HG02759 (cell line): ENCODE measurements at regions not wholly inside any gene's neighbourhood (a gene's known extent, or its start where the extent isn't known, plus 50 kb on each side); places are given as distances from the start of the nearest gene placed in this dataset.
"Not testable (repeated sequence)": the region's sequence is repeated elsewhere in the genome, so short reads cannot be mapped to it uniquely, and the experiment has no call there.

Experiments
- ATAC-seq: cut with Tn5 transposase; IDR thresholded peaks from one replicate; pipeline ENCODE4 v1.9.1; 2021; ENCODE audit warnings: mild to moderate bottlenecking, moderate library complexity; ENCODE audit not compliant: unreplicated experiment

DNA sequence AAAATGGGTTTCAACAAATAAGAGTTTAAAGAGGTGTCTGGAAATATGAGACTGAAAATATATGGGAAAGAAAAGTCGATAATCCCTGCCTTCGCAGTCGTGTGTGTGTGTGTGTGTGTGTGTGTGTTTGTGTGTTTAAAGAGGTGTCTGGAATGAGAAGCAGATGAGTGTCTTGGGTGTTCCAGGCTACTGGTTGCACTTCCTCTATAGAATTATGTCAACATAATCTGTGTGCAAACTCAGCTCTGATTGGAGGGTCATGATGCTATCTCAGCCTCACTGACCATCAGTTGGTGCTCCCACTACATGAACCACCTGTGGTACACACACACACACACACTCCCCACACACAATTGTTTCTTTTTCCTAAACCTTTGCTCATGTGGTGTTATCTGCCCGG, 347.3 kb downstream of the NPIPA8 start:
- ATAC-seq, result no peak

DNA sequence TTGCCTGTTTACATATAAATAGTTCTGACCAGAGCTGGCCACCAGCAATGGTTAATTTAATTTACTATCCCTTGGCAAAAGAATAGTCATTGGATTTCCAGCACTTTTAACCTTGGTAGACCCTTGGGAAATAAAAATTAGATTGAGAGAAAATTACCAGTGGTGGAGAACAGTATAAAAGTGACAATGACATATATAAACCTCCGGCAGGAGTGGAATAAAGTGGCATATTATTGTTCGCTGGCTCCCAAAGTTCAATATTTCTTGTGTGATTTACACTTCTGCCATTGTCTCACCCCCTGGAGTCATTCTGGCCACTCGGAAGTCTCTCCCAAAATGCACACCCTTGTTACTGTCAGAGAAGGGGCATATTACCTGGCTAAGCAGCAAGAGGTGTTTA, 347.7 kb downstream of the NPIPA8 start:
- no peak for ATAC-seq

DNA sequence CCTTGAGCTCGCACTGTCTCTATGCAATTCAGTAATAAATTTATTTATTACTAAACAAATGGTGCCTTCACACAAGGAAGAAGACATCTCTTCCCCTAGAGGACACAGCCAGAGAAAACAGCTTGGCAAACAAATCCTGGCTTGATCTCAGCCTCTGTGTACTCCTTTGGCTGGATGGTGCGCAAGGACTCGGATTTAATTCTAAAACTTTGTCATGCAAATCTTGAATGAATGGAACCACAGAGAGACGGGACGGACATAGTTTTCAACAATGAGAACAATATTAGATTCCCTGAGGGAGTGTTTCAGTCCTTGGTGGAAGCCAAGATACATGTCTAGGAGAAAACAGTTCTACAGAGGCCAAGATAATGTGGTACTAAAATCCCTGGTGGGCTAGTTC, 349.5 kb downstream of the NPIPA8 start:
- no peak for ATAC-seq

DNA sequence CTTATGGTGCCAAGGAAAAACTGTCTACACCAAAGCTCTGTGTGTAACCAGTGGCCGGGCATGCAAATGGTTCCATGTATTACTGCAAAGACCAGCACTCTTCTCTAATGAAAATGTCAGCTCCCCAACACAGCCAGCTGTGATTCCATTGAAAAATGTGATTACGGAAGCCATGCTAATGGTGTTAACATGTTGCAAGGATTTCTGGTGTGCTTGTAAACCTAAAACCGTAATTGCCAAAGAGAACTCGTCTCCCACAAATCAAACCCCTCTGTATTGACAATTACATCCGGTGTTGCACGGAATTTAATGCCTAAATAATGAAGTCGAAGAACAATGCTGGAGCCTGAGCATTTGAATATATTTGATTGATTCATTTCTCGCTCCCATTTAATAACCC, 351.7 kb downstream of the NPIPA8 start:
- no peak for ATAC-seq

DNA sequence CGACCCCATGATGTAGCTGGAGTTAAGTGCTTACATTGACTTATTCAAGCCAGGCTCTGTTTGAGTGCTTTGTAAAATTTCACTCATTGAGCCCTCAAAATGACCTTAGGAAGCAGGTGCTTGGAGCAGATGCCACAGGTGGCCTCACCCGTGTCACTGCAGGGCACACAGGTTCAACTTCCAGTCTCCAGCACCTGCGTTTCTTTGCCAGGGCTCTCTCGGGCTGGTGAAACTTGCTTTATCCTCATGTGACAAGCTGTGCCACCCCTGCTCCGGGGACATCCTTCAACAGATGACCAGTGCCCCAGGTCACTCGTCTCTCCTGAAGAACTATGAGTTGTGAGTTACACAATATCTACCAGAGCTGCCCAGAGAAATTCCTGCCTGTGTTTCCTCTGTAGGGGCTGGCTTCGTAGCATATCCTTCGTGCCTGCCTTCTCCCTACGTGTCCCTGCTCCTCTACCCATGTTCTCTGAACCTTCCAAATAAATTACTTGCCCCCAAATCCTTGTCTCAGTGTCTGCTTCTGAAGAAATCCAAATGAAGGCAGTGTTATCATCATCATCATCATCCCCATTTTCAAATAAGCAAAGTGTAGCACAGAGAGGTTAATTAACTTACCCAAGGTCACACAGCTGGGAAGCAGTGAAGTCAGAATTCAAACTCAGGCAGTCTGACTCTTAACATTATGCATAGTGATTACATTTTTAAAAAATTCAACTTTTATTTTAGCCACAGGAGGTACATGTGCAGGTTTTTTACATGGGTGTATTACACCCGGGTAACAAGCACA, 352.5 kb downstream of the NPIPA8 start:
- no peak for ATAC-seq

DNA sequence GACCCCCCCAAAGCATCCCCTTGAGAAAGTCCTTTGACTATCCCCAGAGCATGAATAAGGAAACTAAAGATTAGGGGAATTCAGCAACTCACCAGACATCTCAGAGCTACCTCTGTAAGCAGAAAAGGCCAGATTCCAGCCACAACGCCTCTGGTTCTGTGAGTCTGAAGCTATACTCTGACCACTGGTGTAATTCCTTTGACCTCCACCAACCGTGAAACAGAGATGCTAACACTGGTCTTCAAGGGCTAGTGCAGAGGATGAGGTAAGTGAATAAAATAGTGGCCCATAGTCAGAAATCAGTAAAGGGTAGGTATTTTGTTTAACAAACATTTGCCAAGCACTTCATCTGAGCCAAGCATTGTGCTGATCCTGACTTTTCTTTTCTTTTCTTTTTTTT, 353.4 kb downstream of the NPIPA8 start:
- ATAC-seq, result no peak

DNA sequence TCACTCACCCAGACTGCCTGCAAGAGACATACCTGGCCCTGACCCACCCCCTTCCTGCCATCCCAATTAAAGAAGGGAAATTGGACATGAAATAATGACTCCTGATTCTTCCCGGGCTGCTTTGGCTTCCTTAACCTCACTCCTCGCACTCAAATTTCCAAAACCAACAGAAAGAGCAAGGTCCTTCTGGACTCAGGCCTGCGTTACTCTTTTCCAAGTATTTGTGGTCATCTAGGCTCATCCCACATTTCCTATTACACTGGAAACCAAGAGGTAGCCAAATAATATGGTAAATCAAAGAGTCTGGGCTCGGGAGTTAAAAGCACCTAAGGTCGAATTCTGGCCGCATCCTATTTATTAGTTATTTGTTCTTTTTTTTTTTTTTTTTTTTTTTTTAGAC, 359.3 kb downstream of the NPIPA8 start:
- no peak for ATAC-seq

DNA sequence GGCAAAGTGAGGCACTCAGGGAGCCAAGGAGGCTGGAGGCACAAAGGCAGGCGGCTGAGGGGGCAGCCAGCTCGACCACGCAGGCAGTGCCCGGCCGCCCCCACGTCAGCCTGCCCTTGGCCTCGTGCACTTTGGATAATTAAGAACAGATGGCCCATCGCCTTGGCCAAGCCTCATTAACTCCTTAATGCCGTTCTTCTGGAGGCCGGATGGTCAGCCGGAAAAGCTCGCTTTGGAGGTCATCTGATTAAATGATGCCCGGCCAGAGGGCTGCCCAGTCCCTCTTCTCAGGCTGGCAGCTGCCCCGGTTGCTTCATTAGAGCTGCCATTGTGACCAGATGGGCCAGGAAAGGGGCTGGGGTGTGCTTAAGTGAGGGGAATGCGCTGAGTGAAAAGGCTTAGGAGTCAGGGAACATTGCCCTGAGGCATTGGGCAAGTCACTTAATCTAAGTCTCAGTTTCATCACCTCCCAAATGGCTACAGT, 364.0 kb downstream of the NPIPA8 start:
- ATAC-seq, result no peak

DNA sequence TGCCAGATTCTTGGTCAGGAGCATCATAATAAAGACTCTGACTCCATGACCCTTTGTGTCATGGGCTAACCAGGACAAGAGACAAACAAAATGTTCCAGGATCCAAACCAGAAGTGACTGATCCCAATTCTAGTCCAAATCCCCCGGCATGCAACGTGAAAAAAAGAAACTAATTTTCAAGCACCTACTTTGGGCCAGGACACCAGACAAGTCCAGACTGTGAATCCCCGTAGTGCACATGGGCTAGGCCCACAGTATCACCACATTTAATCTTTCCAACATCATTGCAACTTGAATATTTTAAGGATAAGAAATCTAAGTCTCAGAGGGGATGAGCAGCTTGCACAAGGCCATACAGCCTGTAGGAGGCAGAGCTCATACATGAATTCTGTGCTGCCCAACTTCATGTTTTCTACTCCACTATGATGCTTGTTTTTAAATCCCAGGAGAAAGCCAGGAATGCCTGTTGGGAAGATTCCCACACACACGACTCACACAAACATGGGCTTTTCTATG, 365.7 kb downstream of the NPIPA8 start:
- ATAC-seq, result no peak

DNA sequence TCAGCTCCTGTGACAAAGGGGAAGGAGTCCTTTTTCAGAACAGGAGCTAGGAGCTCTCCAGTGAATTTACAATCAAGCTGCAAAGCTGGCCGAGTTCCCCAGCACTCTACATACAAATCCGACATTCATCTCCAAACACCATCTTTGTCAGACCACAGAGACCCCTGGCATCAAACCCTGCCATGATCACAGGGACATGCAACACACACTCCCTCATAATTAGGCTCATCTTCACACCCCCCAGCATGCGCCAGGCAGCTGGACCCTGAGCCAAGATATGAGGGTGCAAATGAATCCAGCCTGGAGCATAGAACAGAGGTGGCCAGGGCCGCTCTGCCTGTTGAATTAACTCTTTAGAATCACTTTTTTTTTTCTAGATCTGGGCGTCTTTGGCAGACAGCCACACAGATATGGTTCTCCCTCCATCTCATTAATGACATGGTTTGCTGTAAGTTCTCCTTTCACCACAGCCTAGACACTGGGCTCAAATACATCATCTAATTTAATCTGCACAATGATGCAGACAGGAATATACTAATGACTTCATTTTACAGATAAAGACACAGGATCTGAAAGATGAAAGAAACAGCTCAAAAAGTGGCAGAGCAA, 366.3 kb downstream of the NPIPA8 start:
- ATAC-seq, result no peak

DNA sequence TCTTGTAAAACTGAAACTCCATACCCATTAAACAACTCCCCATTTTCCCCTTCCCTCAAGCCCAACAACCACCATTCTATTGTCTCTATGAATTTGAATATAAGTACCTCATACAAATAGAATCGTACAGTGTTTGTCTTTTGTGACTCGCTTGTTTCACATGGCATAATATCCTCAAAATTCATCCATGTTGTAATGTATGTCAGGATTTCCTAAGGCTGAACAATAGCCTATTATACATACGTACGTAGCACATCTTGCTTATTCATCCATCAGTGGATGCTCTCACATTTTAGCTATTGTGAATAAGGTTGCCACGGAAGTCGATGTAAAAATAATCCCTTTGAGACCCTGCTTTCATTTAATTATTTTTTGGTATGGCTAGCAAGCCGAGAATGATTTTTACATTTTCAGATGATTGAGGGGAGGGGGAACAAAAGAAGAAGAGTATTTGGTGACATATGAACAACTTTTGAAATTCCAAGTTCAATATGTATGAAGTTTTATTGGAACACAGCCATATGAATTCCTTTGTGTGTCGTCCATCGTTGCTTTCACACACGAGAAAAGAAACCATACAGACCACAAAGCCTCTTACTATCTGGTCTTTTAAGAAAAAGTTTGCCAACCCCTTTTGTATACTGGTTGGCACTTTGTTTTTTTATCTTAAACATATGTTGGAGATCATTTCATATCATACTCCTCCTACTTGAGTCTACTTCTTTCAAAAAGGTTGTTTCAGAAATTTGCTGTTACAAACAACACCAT, 371.2 kb downstream of the NPIPA8 start:
- ATAC-seq, result no peak

DNA sequence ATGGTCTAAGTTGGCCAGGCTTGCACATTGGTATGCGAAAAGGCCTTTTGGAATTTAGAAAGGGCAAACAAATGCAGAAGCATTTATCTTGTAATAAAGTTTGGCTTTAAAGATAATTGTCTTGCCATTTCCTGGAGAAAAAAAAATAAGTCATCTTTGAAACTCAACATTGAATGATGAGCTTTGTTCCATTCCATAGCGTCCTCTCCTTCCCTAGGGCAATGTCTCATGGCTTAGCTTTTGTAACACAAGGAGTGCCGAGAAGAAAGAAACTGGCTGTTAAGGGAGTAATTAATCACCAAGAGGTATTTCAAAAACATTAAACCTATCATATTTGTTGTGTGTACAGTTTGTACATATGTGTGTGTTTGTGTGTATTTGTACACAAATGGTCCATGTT, 372.3 kb downstream of the NPIPA8 start:
- ATAC-seq, result no peak

DNA sequence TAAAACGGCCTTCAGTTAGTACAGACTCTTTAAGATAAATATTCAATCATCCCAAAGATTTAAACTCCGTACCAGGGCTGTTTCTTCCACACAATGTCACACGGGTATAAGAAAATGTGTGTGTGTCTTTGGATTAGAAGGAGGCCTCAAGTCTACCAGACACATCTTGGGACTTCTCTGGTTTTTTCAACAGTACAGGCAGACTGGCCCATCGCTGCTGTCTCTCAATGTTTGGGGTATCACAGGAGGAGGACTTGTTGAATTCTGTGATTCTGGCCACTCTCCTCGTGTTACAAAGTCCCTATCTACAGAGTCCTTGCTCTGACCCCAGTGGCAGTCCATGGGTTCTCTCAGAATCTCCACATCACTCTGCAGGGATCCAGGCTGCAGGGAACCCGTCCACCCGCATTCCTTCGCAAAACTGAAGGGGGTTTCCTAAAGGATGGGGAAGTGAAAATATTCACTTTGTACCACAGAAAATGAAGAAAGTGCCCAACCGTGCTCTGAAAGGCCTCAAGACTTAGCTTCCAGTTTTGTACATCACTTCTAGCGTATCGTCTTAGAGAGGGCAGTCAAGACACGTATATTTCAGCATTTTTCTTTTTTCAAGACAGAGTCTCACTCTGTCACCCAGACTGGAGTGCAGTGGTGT, 373.2 kb downstream of the NPIPA8 start:
- ATAC-seq, result no peak

DNA sequence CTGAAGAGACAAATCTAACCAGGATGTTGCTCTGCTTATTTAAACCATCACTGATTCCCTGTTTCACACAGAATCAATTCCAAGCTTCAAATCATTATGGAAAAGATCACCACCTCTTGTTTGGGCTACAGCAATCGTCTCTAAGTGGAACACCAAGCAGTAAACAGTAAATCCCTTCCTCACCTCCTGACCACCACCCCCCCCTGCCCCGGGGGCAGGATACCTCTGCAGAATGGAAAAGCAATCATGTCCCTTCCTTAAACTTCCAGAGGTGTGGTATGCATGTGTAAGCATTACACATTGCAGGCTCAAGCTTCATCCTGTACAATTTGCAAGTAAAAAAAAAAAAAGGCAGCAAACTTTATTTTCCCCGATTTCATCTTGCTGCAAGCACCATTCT, 373.8 kb downstream of the NPIPA8 start:
- no peak for ATAC-seq

DNA sequence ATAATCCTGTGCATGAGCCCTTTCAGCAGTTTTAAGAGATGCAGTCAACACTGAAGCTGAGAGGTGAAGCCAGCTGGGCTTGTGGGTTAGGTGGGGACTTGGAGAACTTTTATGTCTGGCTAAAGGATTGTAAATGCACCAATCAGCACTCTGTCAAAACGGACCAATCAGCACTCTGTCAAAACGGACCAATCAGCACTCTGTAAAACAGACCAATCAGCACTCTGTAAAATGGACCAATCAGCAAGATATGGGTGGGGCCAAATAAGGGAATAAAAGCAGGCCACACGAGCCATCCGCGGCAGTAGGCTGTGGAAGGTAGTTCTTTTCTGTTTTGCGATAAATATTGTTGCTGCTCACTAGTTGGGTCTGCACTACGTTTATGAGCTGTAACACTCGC, 374.7 kb downstream of the NPIPA8 start:
- ATAC-seq, result not testable (repeated sequence)

DNA sequence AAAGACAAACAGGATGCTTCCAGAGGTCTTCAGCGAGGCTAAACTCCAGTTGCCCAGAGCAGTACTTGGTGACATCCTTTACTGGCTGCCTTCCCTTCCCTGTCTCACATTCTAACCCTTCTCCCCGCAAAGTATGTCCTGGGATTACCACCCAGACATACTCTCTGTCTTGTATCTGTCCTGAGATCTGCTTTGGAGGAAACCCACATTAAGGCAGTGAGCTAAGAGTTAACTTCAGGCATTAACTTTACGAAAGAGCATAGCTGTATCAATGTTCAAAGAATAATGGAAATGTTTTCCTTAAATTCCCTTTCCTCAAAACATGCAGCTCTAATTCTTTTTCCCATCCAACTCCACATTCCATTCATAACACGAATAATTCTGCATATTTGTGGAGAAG, 385.2 kb downstream of the NPIPA8 start:
- no peak for ATAC-seq

DNA sequence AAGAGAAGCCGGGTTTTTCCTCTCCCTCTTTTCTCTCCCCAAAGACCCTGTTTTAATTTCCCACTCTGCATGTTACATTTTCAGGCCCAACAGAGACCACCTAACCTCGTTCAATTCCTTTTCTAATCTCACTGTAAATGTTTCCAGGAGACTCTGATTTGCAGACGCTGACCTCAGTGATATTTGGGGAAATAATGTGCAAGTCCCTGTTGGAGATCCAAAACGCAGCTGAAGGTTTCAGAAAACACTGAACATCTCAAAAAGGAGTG, 386.6 kb downstream of the NPIPA8 start:
- no peak for ATAC-seq

DNA sequence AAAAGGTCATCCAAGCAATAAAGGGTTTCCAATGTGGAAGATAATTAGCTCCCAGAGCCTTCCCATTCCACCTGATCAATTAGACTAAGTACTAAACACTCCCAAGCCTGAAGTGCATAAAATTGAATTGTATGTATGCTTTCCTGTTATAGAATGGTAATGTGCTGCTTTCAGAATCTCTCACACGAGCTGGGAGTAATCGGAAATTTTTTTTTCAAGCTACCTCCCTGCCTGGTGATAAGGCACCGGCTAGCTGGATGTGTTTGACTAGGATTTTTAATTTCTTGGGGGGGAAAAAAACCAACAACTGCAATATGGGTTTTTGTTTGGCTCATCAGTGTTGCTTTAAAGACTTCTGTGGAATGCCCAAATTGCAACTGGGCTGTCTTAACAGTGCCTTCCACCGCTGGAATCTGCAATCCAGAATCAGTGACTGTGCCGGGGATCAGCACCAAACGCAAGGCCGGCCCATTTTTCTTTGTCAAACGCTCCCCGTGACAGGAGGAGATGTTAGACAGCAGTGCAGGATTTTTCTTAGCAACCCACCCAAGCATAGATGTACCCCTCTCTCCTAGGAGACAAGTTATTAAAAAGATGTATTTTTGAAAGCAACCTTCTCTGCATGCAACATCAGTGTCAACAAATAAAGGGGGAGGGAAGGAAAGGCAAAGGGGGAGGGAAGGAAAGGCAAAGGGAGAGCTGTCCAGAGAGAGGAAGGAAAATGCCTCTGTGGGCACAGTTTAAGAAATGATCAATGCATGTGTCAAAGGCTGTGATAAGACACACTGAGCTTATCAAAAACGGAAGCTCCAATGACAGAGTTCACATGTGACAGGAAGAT, 387.2 kb downstream of the NPIPA8 start:
- ATAC-seq, result no peak

DNA sequence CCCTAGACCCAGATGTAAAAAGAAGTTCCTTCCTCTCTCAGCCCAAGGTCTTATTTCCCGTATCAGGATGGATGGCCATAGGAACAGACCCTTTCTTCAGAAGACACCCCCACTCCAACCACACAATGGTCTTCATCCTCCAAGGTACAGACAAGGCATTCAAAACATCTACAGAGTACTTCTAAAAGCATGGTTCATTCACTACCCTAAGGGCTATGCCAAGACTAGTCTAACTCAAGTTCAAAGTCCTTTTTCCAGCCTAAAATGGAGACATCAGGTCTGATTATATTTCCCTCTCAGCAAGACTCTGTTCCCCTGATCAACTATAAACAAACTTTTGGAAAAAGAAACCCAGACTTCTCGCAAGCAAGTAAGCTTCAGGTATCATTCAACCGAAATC, 388.9 kb downstream of the NPIPA8 start:
- ATAC-seq, result no peak

DNA sequence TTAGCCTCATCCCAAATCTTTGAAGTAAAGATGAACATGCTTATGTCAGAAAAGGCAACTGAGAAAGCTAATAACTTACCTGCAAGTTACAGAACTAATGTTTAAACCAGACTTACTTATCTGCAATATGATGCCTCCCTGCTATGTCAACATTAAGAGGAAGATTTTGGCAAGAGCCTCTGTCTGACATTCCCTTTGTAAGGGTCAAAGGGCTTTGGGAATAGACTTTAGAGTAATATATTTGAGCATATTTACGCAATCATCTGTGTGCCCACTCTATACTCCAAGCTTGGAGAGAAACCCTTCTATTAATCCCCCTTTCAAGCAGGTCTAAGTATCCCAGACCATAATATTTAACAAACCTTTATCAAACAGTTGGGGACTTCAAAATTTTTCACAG, 389.4 kb downstream of the NPIPA8 start:
- ATAC-seq, result no peak
